ENCODE measurements at regions not wholly inside any gene's neighbourhood (a gene's known extent, or its start where the extent isn't known, plus 50 kb on each side); places are given as distances from the start of the nearest gene placed in this dataset.

GRCh38 chr3:147758771-147759170 is 349.6 kb downstream of the ZIC1 start:
- no peak for DNase-seq (ENCODE audit: low spot score)

- DNase-seq (ENCODE audit: low spot score): no peak
Observed at GRCh38 chr3:147760085-147760484, 350.9 kb downstream of the ZIC1 start.

- DNase-seq (ENCODE audit: low spot score): no peak
Observed at GRCh38 chr3:147760941-147761340, 351.8 kb downstream of the ZIC1 start.

- DNase-seq (ENCODE audit: low spot score): no peak
Observed at GRCh38 chr3:147773116-147773630, 364.0 kb downstream of the ZIC1 start.

- DNase-seq (ENCODE audit: low spot score): no peak
Observed at GRCh38 chr3:147775411-147775810, 366.2 kb downstream of the ZIC1 start.

- no peak for DNase-seq (ENCODE audit: low spot score)
Observed at GRCh38 chr3:147775816-147776530, 366.8 kb downstream of the ZIC1 start.

GRCh38 chr3:147793841-147794240 is 384.7 kb downstream of the ZIC1 start:
- DNase-seq (ENCODE audit: low spot score): no peak

GRCh38 chr3:147794596-147794995 is 385.4 kb downstream of the ZIC1 start:
- DNase-seq (ENCODE audit: low spot score): no peak

- no peak for DNase-seq (ENCODE audit: low spot score)
Observed at GRCh38 chr3:147795418-147795817, 386.3 kb downstream of the ZIC1 start.

GRCh38 chr3:147797095-147797494 is 387.9 kb downstream of the ZIC1 start:
- no peak for DNase-seq (ENCODE audit: low spot score)

GRCh38 chr3:147799601-147800000 is 390.4 kb downstream of the ZIC1 start:
- DNase-seq (ENCODE audit: low spot score): no peak

- DNase-seq (ENCODE audit: low spot score): no peak
Observed at GRCh38 chr3:147807776-147808175, 398.6 kb downstream of the ZIC1 start.

GRCh38 chr3:147809206-147809605 is 400.0 kb downstream of the ZIC1 start:
- no peak for DNase-seq (ENCODE audit: low spot score)

GRCh38 chr3:147812186-147812911 is 403.2 kb downstream of the ZIC1 start:
- no peak for DNase-seq (ENCODE audit: low spot score)

GRCh38 chr3:147813256-147813655 is 404.1 kb downstream of the ZIC1 start:
- DNase-seq (ENCODE audit: low spot score): no peak

- DNase-seq (ENCODE audit: low spot score): peak; percentile 75
Observed at GRCh38 chr3:147816752-147817151, 407.6 kb downstream of the ZIC1 start.

- DNase-seq (ENCODE audit: low spot score): no peak
Observed at GRCh38 chr3:147832611-147833010, 423.4 kb downstream of the ZIC1 start.

GRCh38 chr3:147836330-147836729 is 427.2 kb downstream of the ZIC1 start:
- no peak for DNase-seq (ENCODE audit: low spot score)

GRCh38 chr3:147838652-147839051 is 429.5 kb downstream of the ZIC1 start:
- no peak for DNase-seq (ENCODE audit: low spot score)

- DNase-seq (ENCODE audit: low spot score): no peak
Observed at GRCh38 chr3:147843331-147843730, 434.2 kb downstream of the ZIC1 start.

GRCh38 chr3:147846293-147846692 is 437.1 kb downstream of the ZIC1 start:
- DNase-seq (ENCODE audit: low spot score): no peak

- DNase-seq (ENCODE audit: low spot score): no peak
Observed at GRCh38 chr3:147846854-147847478, 437.8 kb downstream of the ZIC1 start.

- no peak for DNase-seq (ENCODE audit: low spot score)
Observed at GRCh38 chr3:147851062-147851461, 441.9 kb downstream of the ZIC1 start.

All from left forelimb (tissue), 1 donor.